Fibroblast of lung (primary cell): ENCODE measurements at regions not wholly inside any gene's neighbourhood (a gene's known extent, or its start where the extent isn't known, plus 50 kb on each side); places are given as distances from the start of the nearest gene placed in this dataset.

Source experiments
- DNase-seq, 2 donors: peaks; one replicate each; pipeline versions ENCODE4 v3.0.0 to v3.0.0-alpha.2; 2010; ENCODE audit warnings: low read depth in 2 of 2
- H2AFZ ChIP-seq: 2 replicates; pipeline ENCODE4 v1.5.1; 2012; ENCODE audit warnings: low read length, control low read depth, inconsistent platforms
- H3K27ac ChIP-seq: 2 replicates; pipeline ENCODE4 v1.5.1; 2011; ENCODE audit warnings: low read length, control low read depth; ENCODE audit not compliant: insufficient read depth
- H3K27me3 ChIP-seq: 2 replicates; pipeline ENCODE4 v1.5.1; 2011; ENCODE audit warnings: mild to moderate bottlenecking, low read length; ENCODE audit not compliant: control insufficient read depth, insufficient read depth
- H3K36me3 ChIP-seq: 2 replicates; pipeline ENCODE4 v1.5.1; 2011; ENCODE audit warnings: low read length; ENCODE audit not compliant: control insufficient read depth, insufficient read depth
- H3K4me1 ChIP-seq: 2 replicates; pipeline ENCODE4 v1.5.1; 2011; ENCODE audit warnings: low read length; ENCODE audit not compliant: control insufficient read depth, insufficient read depth; ENCODE audit errors: extremely low read depth
- H3K4me2 ChIP-seq: 2 replicates; pipeline ENCODE4 v1.5.1; 2011; ENCODE audit warnings: low read length, control low read depth; ENCODE audit not compliant: insufficient read depth; ENCODE audit errors: extremely low read depth
- H3K4me3 ChIP-seq, 4 experiments: fragments of 200-600 bp in 1 of 4; sonication (generic) in 1 of 4; replicated peaks in 1 of 4; 2 replicates each; pipeline ENCODE4 v1.5.1; 2011 to 2016; ENCODE audit warnings: low read length in 4 of 4, low read depth in 3 of 4, mild to moderate bottlenecking in 3 of 4, control low read depth in 2 of 4, inconsistent platforms in 1 of 4, mixed read lengths in 1 of 4; ENCODE audit not compliant: insufficient read depth in 1 of 4; ENCODE audit errors: control extremely low read depth in 1 of 4
- H3K79me2 ChIP-seq: 2 replicates; pipeline ENCODE4 v1.5.1; 2012; ENCODE audit warnings: mild to moderate bottlenecking, low read length, inconsistent platforms; ENCODE audit not compliant: control insufficient read depth, insufficient read depth
- H3K9ac ChIP-seq: 2 replicates; pipeline ENCODE4 v1.5.1; 2011; ENCODE audit warnings: mild to moderate bottlenecking, low read length, control low read depth; ENCODE audit not compliant: insufficient read depth
- H3K9me3 ChIP-seq: 2 replicates; pipeline ENCODE4 v1.5.1; 2012; ENCODE audit warnings: low read depth, low read length; ENCODE audit not compliant: control insufficient read depth, insufficient read depth
- H4K20me1 ChIP-seq: 2 replicates; pipeline ENCODE4 v1.5.1; 2011; ENCODE audit warnings: low read length; ENCODE audit not compliant: control insufficient read depth, insufficient read depth; ENCODE audit errors: extremely low read depth
- CTCF ChIP-seq, 2 donors: IDR thresholded peaks in 1 of 2; conservative IDR thresholded peaks in 1 of 2; 1 replicate in 1 of 2; 2 replicates in 1 of 2; pipeline ENCODE4 v1.5.1; 2011 to 2012; ENCODE audit warnings: low read length in 2 of 2, control low read depth in 1 of 2, inconsistent platforms in 1 of 2, low read depth in 1 of 2, mild to moderate bottlenecking in 1 of 2
- EZH2 ChIP-seq: IDR thresholded peaks from 2 replicates; pipeline ENCODE4 v1.5.1; 2012; ENCODE audit warnings: low read length, control low read depth, mild to moderate bottlenecking; ENCODE audit errors: missing control alignments

GRCh38 chr17:14771543-14771942 lies 470.7 kb downstream of the HS3ST3B1 start:
- TF ChIP-seq EZH2, result no peak
- TF ChIP-seq CTCF (conservative IDR thresholded peaks at IDR 0.05 in 1 of 2, IDR thresholded peaks at IDR 0.05 in 1 of 2; ENCODE audit: low read depth in 1 of 2, low read length in 2 of 2), result no peak
- DNase-seq, result no peak

GRCh38 chr17:14768923-14769322 lies 468.0 kb downstream of the HS3ST3B1 start:
- TF ChIP-seq EZH2, result no peak
- TF ChIP-seq CTCF (conservative IDR thresholded peaks at IDR 0.05 in 1 of 2, IDR thresholded peaks at IDR 0.05 in 1 of 2; ENCODE audit: low read depth in 1 of 2, low read length in 2 of 2), result no peak
- no peak overlapping the region for H2AFZ ChIP-seq
- no peak overlapping the region for H3K4me2 ChIP-seq
- DNase-seq, result no peak
- H3K9me3 ChIP-seq, result no peaks in the 10 kb centered on the region
- H3K79me2 ChIP-seq, result no peaks in the 10 kb centered on the region
- no peak overlapping the region for H3K4me3 ChIP-seq
- no peak overlapping the region for H3K9ac ChIP-seq
- no peaks in the 10 kb centered on the region for H4K20me1 ChIP-seq
- no peaks in the 10 kb centered on the region for H3K36me3 ChIP-seq
- H3K27me3 ChIP-seq, result no peaks in the 10 kb centered on the region
- no peaks in the 10 kb centered on the region for H3K4me1 ChIP-seq
- no peak overlapping the region for H3K27ac ChIP-seq

More at GRCh38 chr17:14771543-14771942, 470.7 kb downstream of the HS3ST3B1 start:
- H3K36me3 ChIP-seq, result no peaks in the 10 kb centered on the region
- H3K9ac ChIP-seq, result no peak overlapping the region
- no peaks in the 10 kb centered on the region for H3K4me1 ChIP-seq
- H2AFZ ChIP-seq, result no peak overlapping the region
- no peaks in the 10 kb centered on the region for H3K27me3 ChIP-seq
- H3K4me2 ChIP-seq, result no peak overlapping the region
- no peaks in the 10 kb centered on the region for H4K20me1 ChIP-seq
- H3K9me3 ChIP-seq, result no peaks in the 10 kb centered on the region
- no peaks in the 10 kb centered on the region for H3K79me2 ChIP-seq
- no peak overlapping the region for H3K27ac ChIP-seq
- no peak overlapping the region for H3K4me3 ChIP-seq

GRCh38 chr17:14762736-14763479 lies 462.0 kb downstream of the HS3ST3B1 start:
- TF ChIP-seq EZH2 (no peak), CTCF (conservative IDR thresholded peaks at IDR 0.05 in 1 of 2, IDR thresholded peaks at IDR 0.05 in 1 of 2; ENCODE audit: low read depth in 1 of 2, low read length in 2 of 2) (no peak)

More at GRCh38 chr17:14762736-14763479, 462.0 kb downstream of the HS3ST3B1 start:
- Histone ChIP-seq H3K9me3 (no peaks in the 10 kb centered on the region), H3K9ac (no peak overlapping the region), H3K36me3 (no peaks in the 10 kb centered on the region), H3K79me2 (no peaks in the 10 kb centered on the region), H2AFZ (no peak overlapping the region), H4K20me1 (no peaks in the 10 kb centered on the region), H3K4me2 (no peak overlapping the region), H3K27me3 (no peaks in the 10 kb centered on the region), H3K27ac (no peak overlapping the region), H3K4me1 (no peaks in the 10 kb centered on the region), H3K4me3 (no peak overlapping the region)
- no peak for DNase-seq
